ENCODE measurements at regions not wholly inside any gene's neighbourhood (a gene's known extent, or its start where the extent isn't known, plus 50 kb on each side); places are given as distances from the start of the nearest gene placed in this dataset.

GRCh38 chr5:1944408-1944807 is 61.7 kb upstream of the IRX4 start:
- Histone ChIP-seq H3K79me2 (ENCODE audit: insufficient read depth, low read length) (no peaks in the 10 kb centered on the region), H3F3A (ENCODE audit: low read depth) (no peaks in the 10 kb centered on the region), H3K9me2 (replicated peaks; ENCODE audit: low read depth, low read length) (no peaks in the 10 kb centered on the region), H3K9me3 (ENCODE audit: insufficient read depth, low read depth, low read length) (no peaks in the 10 kb centered on the region), H3K4me2 (ENCODE audit: low read depth, low read length, poor library complexity, severe bottlenecking) (no peak overlapping the region), H3K4me3 (ENCODE audit: low read length, poor library complexity, severe bottlenecking) (no peak overlapping the region), H4K20me1 (ENCODE audit: insufficient read depth, low read length, poor library complexity, severe bottlenecking) (no peaks in the 10 kb centered on the region), H3K4me1 (ENCODE audit: insufficient read depth, low read length, poor library complexity, severe bottlenecking) (no peaks in the 10 kb centered on the region), H3K9ac (ENCODE audit: low read depth, low read length, poor library complexity, severe bottlenecking) (no peak overlapping the region), H3K27me3 (ENCODE audit: insufficient read depth, low read length, poor library complexity, severe bottlenecking) (no peaks in the 10 kb centered on the region), H3K36me3 (ENCODE audit: insufficient read depth, low read length) (no peaks in the 10 kb centered on the region), H2AFZ (ENCODE audit: low read length) (no peak overlapping the region)
- TF ChIP-seq, protein P1, sequence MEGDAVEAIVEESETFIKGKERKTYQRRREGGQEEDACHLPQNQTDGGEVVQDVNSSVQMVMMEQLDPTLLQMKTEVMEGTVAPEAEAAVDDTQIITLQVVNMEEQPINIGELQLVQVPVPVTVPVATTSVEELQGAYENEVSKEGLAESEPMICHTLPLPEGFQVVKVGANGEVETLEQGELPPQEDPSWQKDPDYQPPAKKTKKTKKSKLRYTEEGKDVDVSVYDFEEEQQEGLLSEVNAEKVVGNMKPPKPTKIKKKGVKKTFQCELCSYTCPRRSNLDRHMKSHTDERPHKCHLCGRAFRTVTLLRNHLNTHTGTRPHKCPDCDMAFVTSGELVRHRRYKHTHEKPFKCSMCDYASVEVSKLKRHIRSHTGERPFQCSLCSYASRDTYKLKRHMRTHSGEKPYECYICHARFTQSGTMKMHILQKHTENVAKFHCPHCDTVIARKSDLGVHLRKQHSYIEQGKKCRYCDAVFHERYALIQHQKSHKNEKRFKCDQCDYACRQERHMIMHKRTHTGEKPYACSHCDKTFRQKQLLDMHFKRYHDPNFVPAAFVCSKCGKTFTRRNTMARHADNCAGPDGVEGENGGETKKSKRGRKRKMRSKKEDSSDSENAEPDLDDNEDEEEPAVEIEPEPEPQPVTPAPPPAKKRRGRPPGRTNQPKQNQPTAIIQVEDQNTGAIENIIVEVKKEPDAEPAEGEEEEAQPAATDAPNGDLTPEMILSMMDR (conservative IDR thresholded peaks at IDR 0.05; ENCODE audit: low read length): no peak
- no peak for TF ChIP-seq EZH2phosphoT487 (IDR thresholded peaks at IDR 0.05; ENCODE audit: borderline replicate concordance)

DNA sequence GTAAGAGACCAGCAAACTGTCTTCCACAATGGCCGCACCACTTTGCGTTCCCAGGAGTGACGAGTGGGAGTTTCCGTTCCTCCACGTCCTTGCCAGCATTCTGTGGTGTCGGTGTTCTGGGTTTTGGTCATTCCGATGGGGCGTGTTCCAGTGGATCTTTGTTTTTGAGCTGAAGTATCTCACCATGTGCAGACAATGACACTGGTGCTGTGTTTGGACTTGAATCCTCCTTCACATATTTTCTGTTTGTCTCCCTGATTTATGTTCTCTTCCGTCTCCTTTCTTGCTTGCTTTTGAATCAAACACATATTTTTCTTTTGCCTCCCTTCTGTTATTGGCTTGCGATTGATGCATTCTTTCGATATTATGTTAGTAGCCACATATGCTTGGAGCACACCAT is 60.8 kb upstream of the IRX4 start:
- H3K4me2 ChIP-seq (ENCODE audit: low read depth, low read length, poor library complexity, severe bottlenecking): no peak overlapping the region
- TF ChIP-seq, protein P1 (conservative IDR thresholded peaks at IDR 0.05; ENCODE audit: low read length): no peak
- no peak for TF ChIP-seq EZH2phosphoT487 (IDR thresholded peaks at IDR 0.05; ENCODE audit: borderline replicate concordance)
- H3K79me2 ChIP-seq (ENCODE audit: insufficient read depth, low read length): no peaks in the 10 kb centered on the region
- no peaks in the 10 kb centered on the region for H3K9me3 ChIP-seq (ENCODE audit: insufficient read depth, low read depth, low read length)
- no peaks in the 10 kb centered on the region for H3K9me2 ChIP-seq (replicated peaks; ENCODE audit: low read depth, low read length)
- no peaks in the 10 kb centered on the region for H3K36me3 ChIP-seq (ENCODE audit: insufficient read depth, low read length)
- H3K4me1 ChIP-seq (ENCODE audit: insufficient read depth, low read length, poor library complexity, severe bottlenecking): no peaks in the 10 kb centered on the region
- H3K27me3 ChIP-seq (ENCODE audit: insufficient read depth, low read length, poor library complexity, severe bottlenecking): no peaks in the 10 kb centered on the region
- H4K20me1 ChIP-seq (ENCODE audit: insufficient read depth, low read length, poor library complexity, severe bottlenecking): no peaks in the 10 kb centered on the region
- H3F3A ChIP-seq (ENCODE audit: low read depth): no peaks in the 10 kb centered on the region
- H3K9ac ChIP-seq (ENCODE audit: low read depth, low read length, poor library complexity, severe bottlenecking): no peak overlapping the region
- no peak overlapping the region for H2AFZ ChIP-seq (ENCODE audit: low read length)
- no peak overlapping the region for H3K4me3 ChIP-seq (ENCODE audit: low read length, poor library complexity, severe bottlenecking)

GRCh38 chr5:1942630-1943029 is 59.9 kb upstream of the IRX4 start:
- no peaks in the 10 kb centered on the region for H4K20me1 ChIP-seq (ENCODE audit: insufficient read depth, low read length, poor library complexity, severe bottlenecking)
- no peak for TF ChIP-seq EZH2phosphoT487 (IDR thresholded peaks at IDR 0.05; ENCODE audit: borderline replicate concordance)
- TF ChIP-seq, protein P1 (conservative IDR thresholded peaks at IDR 0.05; ENCODE audit: low read length): no peak
- no peak overlapping the region for H2AFZ ChIP-seq (ENCODE audit: low read length)
- H3K9me2 ChIP-seq (replicated peaks; ENCODE audit: low read depth, low read length): no peaks in the 10 kb centered on the region
- H3K4me1 ChIP-seq (ENCODE audit: insufficient read depth, low read length, poor library complexity, severe bottlenecking): no peaks in the 10 kb centered on the region
- no peaks in the 10 kb centered on the region for H3K79me2 ChIP-seq (ENCODE audit: insufficient read depth, low read length)
- no peak overlapping the region for H3K4me2 ChIP-seq (ENCODE audit: low read depth, low read length, poor library complexity, severe bottlenecking)
- no peak overlapping the region for H3K9ac ChIP-seq (ENCODE audit: low read depth, low read length, poor library complexity, severe bottlenecking)
- H3F3A ChIP-seq (ENCODE audit: low read depth): no peaks in the 10 kb centered on the region
- no peaks in the 10 kb centered on the region for H3K9me3 ChIP-seq (ENCODE audit: insufficient read depth, low read depth, low read length)
- no peaks in the 10 kb centered on the region for H3K27me3 ChIP-seq (ENCODE audit: insufficient read depth, low read length, poor library complexity, severe bottlenecking)
- no peak overlapping the region for H3K4me3 ChIP-seq (ENCODE audit: low read length, poor library complexity, severe bottlenecking)
- no peaks in the 10 kb centered on the region for H3K36me3 ChIP-seq (ENCODE audit: insufficient read depth, low read length)

Measured in Loucy (cell line).